NCI-H2196 treated with DMSO at 0.1 percent for 48 hours (cell line): ENCODE measurements at regions not wholly inside any gene's neighbourhood (a gene's known extent, or its start where the extent isn't known, plus 50 kb on each side); places are given as distances from the start of the nearest gene placed in this dataset.

Experiments
- DNase-seq: peaks from one replicate; lab custom pipeline; 2025; ENCODE audit not compliant: unreplicated experiment; lab: John Stamatoyannopoulos, UW

- no peak for DNase-seq
Measured at GRCh38 chr15:27623149-27623548, 476.0 kb downstream of the OCA2 start.

- no peak for DNase-seq
Measured at GRCh38 chr15:27622371-27622770, 476.7 kb downstream of the OCA2 start.

- DNase-seq: no peak
Measured at GRCh38 chr15:27619204-27619603, 479.9 kb downstream of the OCA2 start.

- no peak for DNase-seq
Measured at GRCh38 chr15:27617013-27617412, 482.1 kb downstream of the OCA2 start.

- no peak for DNase-seq
Measured at GRCh38 chr15:27608248-27608647, 490.9 kb downstream of the OCA2 start.

- DNase-seq: peak; percentile 6
Measured at GRCh38 chr15:27601239-27601960, 497.7 kb downstream of the OCA2 start.

- DNase-seq: no peak
Measured at GRCh38 chr15:27599034-27599433, 500.1 kb downstream of the OCA2 start.

GRCh38 chr15:27598251-27599009 lies 500.7 kb downstream of the OCA2 start:
- no peak for DNase-seq

GRCh38 chr15:27595211-27595610 lies 503.9 kb downstream of the OCA2 start:
- DNase-seq: no peak

- DNase-seq: no peak
Measured at GRCh38 chr15:27592036-27592760, 506.9 kb downstream of the OCA2 start.
